ENCODE measurements at regions not wholly inside any gene's neighbourhood (a gene's known extent, or its start where the extent isn't known, plus 50 kb on each side); places are given as distances from the start of the nearest gene placed in this dataset.

DNA sequence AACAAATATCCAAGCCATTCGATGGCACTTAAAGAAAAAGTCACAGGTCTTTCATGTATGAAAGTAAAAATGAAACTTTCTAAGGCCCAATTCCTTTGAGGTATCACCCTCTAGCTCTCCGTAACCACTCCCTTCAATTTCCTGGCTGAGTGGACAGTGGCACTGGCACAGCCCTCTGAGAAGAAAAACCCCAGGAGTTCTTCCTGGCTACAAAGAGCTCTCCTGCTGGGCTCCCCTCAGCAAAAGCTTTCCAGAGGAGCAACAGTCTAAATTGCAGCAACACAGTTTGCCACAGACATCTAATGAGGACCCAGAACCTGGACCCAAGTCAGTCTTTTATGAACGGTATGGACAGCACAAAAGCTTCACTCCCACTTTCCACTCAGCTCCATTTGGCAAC lies 71.8 kb downstream of the FUNDC1 start:
- DNase-seq = no peak

DNA sequence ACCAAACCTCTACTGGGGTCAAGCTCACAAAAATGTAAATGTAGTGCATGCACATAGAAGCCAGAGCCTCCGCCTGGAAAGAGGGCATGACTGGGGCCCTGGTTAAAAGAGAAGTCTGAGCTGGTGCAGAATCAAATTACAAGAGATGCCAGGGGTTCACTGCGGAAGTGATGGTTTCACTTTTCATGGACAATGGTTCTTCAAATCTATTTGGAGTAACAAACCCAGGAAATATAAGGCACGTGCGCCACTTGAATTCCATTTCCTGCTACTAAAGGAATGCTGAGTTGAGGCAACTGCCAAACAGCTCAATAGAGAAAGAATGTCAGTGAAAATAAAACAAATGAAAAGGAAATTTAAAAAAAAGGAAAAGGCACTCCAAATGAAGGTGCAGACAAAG lies 79.8 kb downstream of the FUNDC1 start:
- no peak for DNase-seq

DNA sequence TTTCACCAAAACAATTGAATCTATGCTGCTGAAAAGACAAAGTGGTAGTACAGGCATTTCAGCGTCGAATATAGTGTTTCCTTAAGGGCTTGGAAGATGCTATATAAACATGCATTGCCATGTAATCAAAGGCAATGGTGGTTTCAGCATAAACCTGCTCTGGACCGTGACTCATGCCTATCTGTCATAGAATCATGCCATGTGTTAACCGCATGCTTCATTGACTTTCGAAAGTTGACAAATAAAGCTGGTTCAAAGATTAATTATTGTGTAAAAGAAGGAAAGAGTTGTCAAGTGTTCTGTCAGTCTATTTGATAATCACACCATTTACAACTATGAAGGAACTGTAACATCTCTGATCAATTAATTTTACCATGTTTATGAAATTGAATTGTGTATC lies 83.2 kb downstream of the FUNDC1 start:
- no peak for DNase-seq

DNA sequence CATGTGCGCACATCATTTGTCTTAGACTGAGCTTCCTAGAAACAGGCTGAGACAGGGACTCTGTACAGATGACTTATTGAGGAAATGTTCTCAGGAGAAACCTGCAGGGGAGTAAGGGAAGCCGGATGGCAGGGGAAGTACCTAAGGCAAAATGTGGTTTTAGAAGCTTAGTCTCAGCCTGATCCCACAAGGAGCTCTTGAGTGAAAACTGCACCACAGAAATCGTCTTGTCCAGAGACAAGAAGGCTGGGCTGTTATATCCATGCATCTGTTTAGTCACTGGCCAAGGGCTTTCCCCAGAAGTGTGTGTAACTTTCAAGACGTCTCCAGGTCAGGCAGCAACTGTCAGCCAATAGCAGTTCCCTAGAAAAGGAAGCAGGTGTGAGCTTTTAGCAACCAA lies 86.0 kb downstream of the FUNDC1 start:
- DNase-seq = no peak

DNA sequence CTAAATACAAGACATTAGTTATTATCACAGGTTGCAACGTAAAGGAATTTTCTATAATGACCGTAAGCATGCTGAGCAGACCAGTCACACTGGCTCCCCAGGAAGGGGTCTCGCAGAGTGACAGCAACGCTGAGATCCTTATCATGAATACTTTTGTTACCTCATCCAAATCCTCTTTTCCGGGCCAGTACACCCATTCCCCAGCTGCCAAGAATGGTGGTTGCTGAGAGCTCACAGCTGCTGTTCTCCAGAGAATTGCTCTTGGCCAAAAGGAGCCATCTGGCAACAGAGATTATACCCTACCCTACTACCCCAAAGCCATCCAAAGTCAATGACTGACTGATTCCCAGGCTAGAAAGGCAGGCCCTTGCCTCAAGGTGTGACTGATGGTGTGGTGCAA lies 91.6 kb downstream of the FUNDC1 start:
- DNase-seq = no peak

DNA sequence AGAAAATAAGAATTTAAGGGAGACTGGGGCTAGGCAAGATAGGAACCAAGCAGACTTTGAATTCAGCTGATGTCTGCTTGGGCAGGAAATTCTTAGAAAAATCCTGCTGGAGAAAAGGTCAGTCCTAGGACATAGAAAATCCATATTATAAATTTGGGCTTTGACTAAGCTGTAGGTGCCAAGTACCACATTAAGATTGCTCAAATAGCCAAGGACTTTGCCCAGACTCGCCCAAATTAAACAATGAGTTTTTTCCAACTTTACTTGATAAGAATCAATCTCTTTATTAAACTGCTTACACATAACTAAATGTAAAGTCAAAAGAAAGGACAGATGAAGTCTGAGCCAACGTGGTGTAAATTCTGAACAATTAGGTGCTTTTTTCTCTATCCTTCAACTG lies 95.4 kb downstream of the FUNDC1 start:
- DNase-seq = no peak

DNA sequence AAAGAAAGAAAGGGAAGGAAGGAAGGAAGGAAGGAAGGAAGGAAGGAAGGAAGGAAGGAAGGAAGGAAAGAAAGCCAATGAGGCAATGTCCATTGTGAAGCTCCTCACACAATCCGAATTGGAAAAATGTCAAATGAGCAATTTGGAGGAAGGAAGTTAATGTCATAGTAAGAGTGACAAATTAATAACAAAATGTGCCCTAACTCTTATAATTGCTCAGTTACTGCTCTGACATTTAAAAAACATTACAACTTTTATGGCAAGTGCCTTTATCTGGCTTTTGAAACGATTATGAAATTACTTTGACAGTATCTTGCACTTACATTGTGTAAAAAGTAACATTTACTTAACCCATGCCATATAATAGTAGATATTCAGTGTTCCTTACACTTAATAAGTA lies 96.5 kb upstream of the EFHC2 start:
- DNase-seq = no peak

DNA sequence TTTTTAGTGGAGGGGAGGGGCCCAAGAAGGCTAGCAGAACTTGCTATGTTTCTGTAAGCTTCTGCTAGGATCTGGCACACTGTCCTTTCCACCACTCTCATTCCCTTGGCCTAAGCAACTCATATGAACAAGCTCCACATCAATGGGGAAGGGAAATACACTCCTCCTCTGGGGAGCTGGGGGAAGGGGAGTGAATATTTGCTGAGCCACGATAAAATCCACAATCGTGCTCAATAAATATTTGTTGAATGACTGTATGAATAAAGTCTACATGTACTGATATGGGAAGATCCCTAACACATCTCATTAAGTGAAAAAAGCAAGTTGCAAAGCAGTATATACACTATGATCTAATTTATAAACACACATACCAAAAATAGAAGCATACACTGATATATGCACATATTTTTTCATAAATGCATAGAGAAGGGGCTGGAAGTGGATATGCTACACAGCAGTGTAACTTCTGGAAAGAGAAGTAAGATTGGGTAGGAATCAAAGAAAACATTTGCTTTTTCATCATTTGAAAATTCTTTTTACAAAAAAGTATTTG lies 95.8 kb upstream of the EFHC2 start:
- DNase-seq = no peak

DNA sequence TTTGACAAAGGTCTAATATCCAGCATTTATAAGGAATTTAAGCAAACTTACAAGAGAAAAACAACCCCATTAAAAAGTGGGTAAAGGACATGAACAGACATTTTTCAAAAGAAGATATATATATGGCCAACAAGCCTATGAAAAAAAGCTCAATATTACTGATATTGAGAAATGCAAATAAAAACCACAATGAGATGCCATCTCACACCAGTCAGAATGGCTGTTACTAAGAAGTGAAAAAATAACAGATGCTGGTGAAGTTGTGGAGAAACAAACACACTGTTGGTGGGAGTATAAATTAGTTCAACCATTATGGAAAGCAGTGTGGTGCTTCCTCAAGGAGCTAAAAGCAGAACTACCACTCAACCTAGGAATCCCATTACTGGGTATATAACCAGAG lies 91.6 kb upstream of the EFHC2 start:
- no peak for DNase-seq

DNA sequence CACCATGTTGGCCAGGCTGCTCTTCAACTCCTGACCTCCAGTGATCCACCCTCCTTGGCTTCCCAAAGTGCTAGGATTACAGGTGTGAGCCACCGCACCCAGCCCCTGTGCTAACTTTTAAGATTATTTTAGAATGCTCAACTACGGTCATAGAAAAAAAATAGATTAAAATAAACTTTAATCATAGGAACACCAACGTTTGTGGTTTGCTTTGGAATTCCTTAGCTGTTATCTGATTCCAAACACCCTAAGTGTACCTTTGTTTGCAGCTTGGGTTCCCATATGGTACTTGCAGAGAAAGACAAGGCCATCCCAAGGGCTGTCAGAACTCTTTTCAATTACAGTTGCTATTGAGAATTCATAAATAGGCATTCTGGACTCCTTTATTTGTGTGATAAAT lies 90.1 kb upstream of the EFHC2 start:
- DNase-seq = no peak

DNA sequence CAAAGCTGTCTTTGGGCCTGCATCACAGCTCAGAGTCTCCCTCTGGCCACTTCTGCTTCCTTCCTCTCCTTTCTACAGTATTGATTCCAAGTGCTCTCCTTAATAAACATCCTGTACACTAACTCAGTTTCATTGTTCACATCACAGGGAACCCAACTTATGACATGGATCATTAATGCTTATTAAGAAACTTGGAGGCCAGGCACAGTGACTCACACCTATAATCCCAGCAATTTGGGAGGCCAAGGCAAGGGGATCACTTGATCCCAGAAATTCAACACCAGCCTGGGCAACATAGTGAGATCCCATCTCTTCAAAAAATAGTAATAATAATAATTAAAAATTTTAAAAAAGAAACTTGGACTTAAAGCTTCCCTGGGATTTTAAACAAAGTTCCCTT lies 89.2 kb upstream of the EFHC2 start:
- DNase-seq = no peak

DNA sequence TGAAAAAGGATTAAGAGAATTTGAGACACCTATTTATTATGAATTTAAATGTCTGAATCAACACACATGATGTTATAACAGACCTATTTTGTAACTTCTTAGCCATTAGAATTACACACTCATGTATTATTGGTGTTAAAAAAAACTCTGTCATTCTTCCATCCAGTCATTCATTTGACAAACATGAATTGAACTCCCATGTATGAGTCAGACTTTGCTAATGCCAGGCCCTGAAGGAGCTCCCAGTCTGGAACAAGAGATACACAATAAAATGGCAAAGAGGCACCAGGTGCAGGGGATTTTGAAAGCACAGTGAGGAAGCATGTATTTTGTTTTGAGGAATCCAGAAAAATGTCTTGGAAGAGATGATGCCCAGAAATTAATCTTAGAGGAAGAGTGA lies 87.7 kb upstream of the EFHC2 start:
- DNase-seq = no peak

DNA sequence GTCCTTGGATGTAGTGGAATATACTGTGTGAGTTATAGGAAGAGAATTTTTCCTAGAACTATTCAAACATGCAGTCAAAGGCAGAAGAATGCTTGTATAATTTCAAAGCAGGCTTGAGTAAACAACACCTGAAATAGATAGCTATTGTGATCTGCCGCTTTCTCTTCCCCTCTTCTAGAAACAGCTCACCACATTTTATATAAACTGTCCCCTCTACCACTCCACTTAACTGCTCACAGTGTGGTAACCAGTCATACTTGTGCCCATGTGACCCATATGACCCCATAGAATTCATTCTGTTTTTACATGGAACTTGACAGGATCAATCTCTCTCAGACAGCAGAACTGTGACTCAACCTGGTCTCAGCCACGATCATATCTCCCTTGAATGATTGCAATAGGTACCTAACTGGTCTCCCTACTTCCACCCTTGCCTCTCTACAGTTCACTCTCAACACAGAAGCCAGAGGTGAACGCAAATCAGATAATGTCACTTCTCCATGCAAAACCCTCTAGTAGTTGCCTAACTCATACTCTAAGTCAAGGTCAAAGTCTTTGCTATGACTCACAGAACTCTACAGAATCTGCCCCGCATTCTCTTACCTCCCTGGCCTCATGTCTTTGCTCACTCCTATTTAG lies 85.6 kb upstream of the EFHC2 start:
- no peak for DNase-seq

DNA sequence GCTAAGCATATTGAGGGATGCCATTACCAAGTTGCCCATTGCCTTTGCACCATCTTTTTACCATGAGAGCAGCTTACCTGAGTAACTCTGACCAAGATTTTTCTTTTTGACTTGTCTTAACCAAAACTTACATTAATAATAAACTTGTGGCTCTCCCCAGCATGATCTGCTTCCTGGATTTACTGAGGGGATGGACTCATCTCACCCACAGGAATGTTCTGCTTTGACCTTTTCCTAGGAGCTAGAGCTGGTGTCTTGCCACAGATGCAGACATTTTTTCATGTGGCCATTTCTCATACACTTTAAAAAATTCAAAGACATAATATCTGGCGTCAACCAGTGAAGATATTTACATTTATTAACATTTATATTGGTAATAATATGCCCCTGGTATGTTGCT lies 79.2 kb upstream of the EFHC2 start:
- no peak for DNase-seq

DNA sequence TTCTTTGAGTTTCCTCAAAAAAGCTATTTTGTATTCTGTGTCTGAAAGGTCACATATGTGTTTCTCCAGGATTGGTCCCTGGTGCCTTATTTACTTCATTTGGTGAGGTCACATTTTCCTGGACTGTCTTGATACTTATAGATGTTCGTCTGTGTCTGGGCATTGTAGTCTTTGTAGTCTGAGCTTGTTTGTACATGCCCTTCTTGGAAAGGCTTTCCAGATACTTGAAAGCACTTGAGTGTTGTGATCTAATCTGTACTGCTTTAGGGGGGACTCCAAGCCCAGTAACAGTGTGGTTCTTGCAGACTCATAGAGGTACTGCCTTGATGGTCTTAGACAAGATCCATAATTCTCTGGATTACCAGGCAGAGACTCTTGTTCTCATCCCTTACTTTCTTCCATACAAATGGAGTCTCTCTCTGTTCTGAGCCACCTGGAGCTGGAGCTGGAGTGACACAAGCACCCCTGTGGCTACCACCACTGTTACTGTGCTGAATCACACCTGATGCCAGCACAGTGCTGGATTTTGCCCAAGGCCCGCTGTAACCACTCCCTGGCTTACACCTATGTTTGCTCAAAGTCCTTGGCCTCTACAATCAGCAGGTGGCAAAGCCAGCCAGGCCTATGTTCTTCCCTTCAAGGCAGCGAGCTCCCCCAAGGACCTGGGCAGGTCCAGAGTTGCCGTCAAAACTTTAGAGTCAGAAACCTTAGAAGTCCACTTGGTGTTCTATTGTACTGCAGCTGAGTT lies 72.3 kb upstream of the EFHC2 start:
- DNase-seq = no peak

DNA sequence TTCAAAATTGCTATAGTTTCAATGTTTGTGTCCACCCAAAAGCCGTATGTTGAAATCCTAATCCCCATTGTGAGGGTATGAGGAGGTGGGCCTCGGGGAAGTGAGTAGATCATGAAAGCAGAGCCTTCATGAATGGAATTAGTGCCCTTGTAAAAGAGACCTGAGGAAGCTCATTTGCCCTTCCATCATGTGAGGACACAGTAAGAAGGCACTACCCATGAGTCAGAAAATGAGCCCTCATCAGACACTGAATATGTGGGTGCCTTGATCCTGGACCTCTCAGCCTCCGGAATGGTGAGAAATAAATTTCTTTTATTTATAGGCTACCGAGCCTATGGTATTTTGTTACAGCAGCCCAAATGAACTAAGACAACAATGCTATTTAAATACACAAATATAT lies 57.7 kb upstream of the EFHC2 start:
- no peak for DNase-seq

DNA sequence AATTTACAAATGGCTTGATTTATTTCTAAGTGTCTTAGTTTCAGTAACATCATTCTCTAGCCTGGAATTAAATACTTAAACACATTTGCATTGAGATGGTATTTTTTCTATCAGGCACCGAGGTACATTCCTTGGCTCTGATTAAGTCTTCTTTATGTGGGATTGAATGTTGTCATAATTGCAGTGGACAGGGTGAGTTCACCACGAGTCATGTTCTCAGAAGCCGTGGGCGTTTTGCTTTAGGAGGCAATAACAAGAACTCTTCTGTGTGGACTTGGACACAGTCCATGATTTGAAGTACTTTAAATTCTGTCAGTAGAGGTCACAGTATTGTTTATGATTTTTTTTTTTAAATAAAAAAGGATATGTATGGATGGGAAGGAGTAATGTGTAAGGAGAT lies 57.1 kb upstream of the EFHC2 start:
- peak; percentile 38 to 41 for DNase-seq

DNA sequence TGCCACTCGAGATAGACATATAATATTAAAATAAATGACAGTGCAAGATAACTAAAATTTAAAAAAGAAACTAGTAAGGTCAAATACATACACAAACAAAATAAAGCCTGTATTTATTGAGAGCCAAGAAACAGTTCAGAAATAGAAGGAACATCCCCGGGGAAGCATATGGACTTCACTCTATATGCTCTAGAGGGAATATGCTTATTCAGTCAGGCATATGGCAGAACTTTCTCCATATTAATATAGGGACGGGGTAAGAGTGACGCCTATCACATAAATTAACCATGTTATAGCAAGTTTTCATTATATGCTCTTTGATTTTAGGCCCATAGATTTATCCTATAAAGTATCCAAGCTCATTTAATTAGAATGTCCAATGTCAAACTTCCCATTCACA lies 56.7 kb upstream of the EFHC2 start:
- no peak for DNase-seq
